GM18951 (cell line): ENCODE measurements at regions not wholly inside any gene's neighbourhood (a gene's known extent, or its start where the extent isn't known, plus 50 kb on each side); places are given as distances from the start of the nearest gene placed in this dataset.

Source experiments
- POLR2A ChIP-seq: IDR thresholded peaks from 4 replicates; pipeline ENCODE4 v1.6.1; 2011; ENCODE audit warnings: mild to moderate bottlenecking; ENCODE audit not compliant: insufficient read length, insufficient read depth; ENCODE audit errors: extremely low read depth
- in situ Hi-C: fragments of 300-500 bp; cut with MboI; formaldehyde crosslinking; loops from one replicate; pipeline ENCODE4 v1.12.0; 2022; ENCODE audit warnings: low sequenced_read_pairs, mixed read lengths, inconsistent platforms; ENCODE audit not compliant: unreplicated experiment

- in situ Hi-C loops = no loop called here
- no peak for TF ChIP-seq POLR2A
Measured at GRCh38 chr11:127567237-127567932, 566.8 kb upstream of the KIRREL3 start.

GRCh38 chr11:127564810-127565209, 564.2 kb upstream of the KIRREL3 start:
- in situ Hi-C loops = no loop called here
- no peak for TF ChIP-seq POLR2A

- no peak for TF ChIP-seq POLR2A
- in situ Hi-C loops = no loop called here
Measured at GRCh38 chr11:127559978-127560377, 559.4 kb upstream of the KIRREL3 start.

GRCh38 chr11:127552446-127552845, 551.9 kb upstream of the KIRREL3 start:
- TF ChIP-seq POLR2A = no peak
- in situ Hi-C loops = no loop called here

GRCh38 chr11:127531167-127531566, 530.6 kb upstream of the KIRREL3 start:
- in situ Hi-C loops = no loop called here
- no peak for TF ChIP-seq POLR2A

- no peak for TF ChIP-seq POLR2A
- in situ Hi-C loops = no loop called here
Measured at GRCh38 chr11:127528297-127528696, 527.7 kb upstream of the KIRREL3 start.

- no peak for TF ChIP-seq POLR2A
Measured at GRCh38 chr11:127524618-127525017, 524.0 kb upstream of the KIRREL3 start.

GRCh38 chr11:127521413-127521812, 520.8 kb upstream of the KIRREL3 start:
- in situ Hi-C loops = no loop called here
- no peak for TF ChIP-seq POLR2A

More at GRCh38 chr11:127524618-127525017, 524.0 kb upstream of the KIRREL3 start:
- in situ Hi-C loops = no loop called here

GRCh38 chr11:127507851-127508250, 507.3 kb upstream of the KIRREL3 start:
- TF ChIP-seq POLR2A = no peak
- in situ Hi-C loops = no loop called here

- in situ Hi-C loops = no loop called here
- no peak for TF ChIP-seq POLR2A
Measured at GRCh38 chr11:127506647-127507046, 506.1 kb upstream of the KIRREL3 start.

GRCh38 chr11:127506126-127506525, 505.6 kb upstream of the KIRREL3 start:
- TF ChIP-seq POLR2A = no peak
- in situ Hi-C loops = no loop called here

- in situ Hi-C loops = no loop called here
- no peak for TF ChIP-seq POLR2A
Measured at GRCh38 chr11:127496165-127496564, 495.6 kb upstream of the KIRREL3 start.

GRCh38 chr11:127493330-127494022, 492.9 kb upstream of the KIRREL3 start:
- TF ChIP-seq POLR2A = no peak
- in situ Hi-C loops = no loop called here

GRCh38 chr11:127492029-127492428, 491.5 kb upstream of the KIRREL3 start:
- TF ChIP-seq POLR2A = no peak
- in situ Hi-C loops = no loop called here
